ENCODE measurements at regions not wholly inside any gene's neighbourhood (a gene's known extent, or its start where the extent isn't known, plus 50 kb on each side); places are given as distances from the start of the nearest gene placed in this dataset.

- TF ChIP-seq SUZ12 (IDR thresholded peaks at IDR 0.05; ENCODE audit: extremely low read depth, insufficient read depth, insufficient read length) (no peak), ZNF274 (IDR thresholded peaks at IDR 0.05; ENCODE audit: low read depth, low read length) (no peak), YY1 (IDR thresholded peaks at IDR 0.05; ENCODE audit: insufficient read depth, insufficient read length) (no peak)
- Histone ChIP-seq H3K4me3 (ENCODE audit: insufficient read length, low read depth) (no peak overlapping the region), H3K9ac (ENCODE audit: insufficient read length, low read depth) (no peak overlapping the region), H3K9me3 (ENCODE audit: insufficient read depth, low read length) (no peaks in the 10 kb centered on the region; the same call in 1 of the 2 replicates), H3K27me3 (ENCODE audit: insufficient read depth, insufficient read length) (no peaks in the 10 kb centered on the region), H3K36me3 (ENCODE audit: insufficient read depth, insufficient read length, low read length) (no peaks in the 10 kb centered on the region), H3K4me1 (ENCODE audit: insufficient read depth, insufficient read length) (no peaks in the 10 kb centered on the region)
- no peak for DNase-seq (ENCODE audit: low read depth, low spot score)
These were observed 307.6 kb upstream of the FERMT1 start for GRCh38 chr20:6430381-6430780.

- Histone ChIP-seq H3K9me3 (ENCODE audit: insufficient read depth, low read length) (no peaks in the 10 kb centered on the region; the same call in 1 of the 2 replicates), H3K9ac (ENCODE audit: insufficient read length, low read depth) (no peak overlapping the region), H3K36me3 (ENCODE audit: insufficient read depth, insufficient read length, low read length) (no peaks in the 10 kb centered on the region), H3K27me3 (ENCODE audit: insufficient read depth, insufficient read length) (no peaks in the 10 kb centered on the region), H3K4me3 (ENCODE audit: insufficient read length, low read depth) (no peak overlapping the region), H3K4me1 (ENCODE audit: insufficient read depth, insufficient read length) (no peaks in the 10 kb centered on the region)
- no peak for TF ChIP-seq SUZ12 (IDR thresholded peaks at IDR 0.05; ENCODE audit: extremely low read depth, insufficient read depth, insufficient read length)
- TF ChIP-seq YY1 (IDR thresholded peaks at IDR 0.05; ENCODE audit: insufficient read depth, insufficient read length), result no peak
- no peak for TF ChIP-seq ZNF274 (IDR thresholded peaks at IDR 0.05; ENCODE audit: low read depth, low read length)
- DNase-seq (ENCODE audit: low read depth, low spot score), result no peak
These were observed 303.6 kb upstream of the FERMT1 start for GRCh38 chr20:6426287-6426891.

GRCh38 chr20:6421321-6422248 is 298.8 kb upstream of the FERMT1 start:
- H3K27me3 ChIP-seq (ENCODE audit: insufficient read depth, insufficient read length), result no peaks in the 10 kb centered on the region
- no peaks in the 10 kb centered on the region for H3K4me1 ChIP-seq (ENCODE audit: insufficient read depth, insufficient read length)
- H3K4me3 ChIP-seq (ENCODE audit: insufficient read length, low read depth), result no peak overlapping the region
- DNase-seq (ENCODE audit: low read depth, low spot score), result no peak
- TF ChIP-seq SUZ12 (IDR thresholded peaks at IDR 0.05; ENCODE audit: extremely low read depth, insufficient read depth, insufficient read length) (no peak), ZNF274 (IDR thresholded peaks at IDR 0.05; ENCODE audit: low read depth, low read length) (no peak), YY1 (IDR thresholded peaks at IDR 0.05; ENCODE audit: insufficient read depth, insufficient read length) (no peak)
- no peaks in the 10 kb centered on the region for H3K36me3 ChIP-seq (ENCODE audit: insufficient read depth, insufficient read length, low read length)
- H3K9me3 ChIP-seq (ENCODE audit: insufficient read depth, low read length), result no peaks in the 10 kb centered on the region
- H3K9ac ChIP-seq (ENCODE audit: insufficient read length, low read depth), result no peak overlapping the region

- Histone ChIP-seq H3K36me3 (ENCODE audit: insufficient read depth, insufficient read length, low read length) (no peaks in the 10 kb centered on the region), H3K4me1 (ENCODE audit: insufficient read depth, insufficient read length) (no peaks in the 10 kb centered on the region), H3K9me3 (ENCODE audit: insufficient read depth, low read length) (no peaks in the 10 kb centered on the region), H3K4me3 (ENCODE audit: insufficient read length, low read depth) (no peak overlapping the region), H3K9ac (ENCODE audit: insufficient read length, low read depth) (no peak overlapping the region), H3K27me3 (ENCODE audit: insufficient read depth, insufficient read length) (no peaks in the 10 kb centered on the region)
- no peak for DNase-seq (ENCODE audit: low read depth, low spot score)
- TF ChIP-seq YY1 (IDR thresholded peaks at IDR 0.05; ENCODE audit: insufficient read depth, insufficient read length) (no peak), SUZ12 (IDR thresholded peaks at IDR 0.05; ENCODE audit: extremely low read depth, insufficient read depth, insufficient read length) (no peak), ZNF274 (IDR thresholded peaks at IDR 0.05; ENCODE audit: low read depth, low read length) (no peak)
These were observed 297.5 kb upstream of the FERMT1 start for GRCh38 chr20:6420336-6420735.

GRCh38 chr20:6418732-6419131 is 295.9 kb upstream of the FERMT1 start:
- Histone ChIP-seq H3K9ac (ENCODE audit: insufficient read length, low read depth) (no peak overlapping the region), H3K9me3 (ENCODE audit: insufficient read depth, low read length) (no peaks in the 10 kb centered on the region), H3K36me3 (ENCODE audit: insufficient read depth, insufficient read length, low read length) (no peaks in the 10 kb centered on the region), H3K4me3 (ENCODE audit: insufficient read length, low read depth) (no peak overlapping the region), H3K27me3 (ENCODE audit: insufficient read depth, insufficient read length) (no peaks in the 10 kb centered on the region), H3K4me1 (ENCODE audit: insufficient read depth, insufficient read length) (no peaks in the 10 kb centered on the region)
- DNase-seq (ENCODE audit: low read depth, low spot score), result no peak
- no peak for TF ChIP-seq YY1 (IDR thresholded peaks at IDR 0.05; ENCODE audit: insufficient read depth, insufficient read length)
- no peak for TF ChIP-seq ZNF274 (IDR thresholded peaks at IDR 0.05; ENCODE audit: low read depth, low read length)
- no peak for TF ChIP-seq SUZ12 (IDR thresholded peaks at IDR 0.05; ENCODE audit: extremely low read depth, insufficient read depth, insufficient read length)

GRCh38 chr20:6416371-6416770 is 293.5 kb upstream of the FERMT1 start:
- Histone ChIP-seq H3K9me3 (ENCODE audit: insufficient read depth, low read length) (no peaks in the 10 kb centered on the region), H3K4me3 (ENCODE audit: insufficient read length, low read depth) (no peak overlapping the region), H3K36me3 (ENCODE audit: insufficient read depth, insufficient read length, low read length) (no peaks in the 10 kb centered on the region), H3K4me1 (ENCODE audit: insufficient read depth, insufficient read length) (no peaks in the 10 kb centered on the region), H3K9ac (ENCODE audit: insufficient read length, low read depth) (no peak overlapping the region), H3K27me3 (ENCODE audit: insufficient read depth, insufficient read length) (no peaks in the 10 kb centered on the region)
- no peak for TF ChIP-seq ZNF274 (IDR thresholded peaks at IDR 0.05; ENCODE audit: low read depth, low read length)
- TF ChIP-seq YY1 (IDR thresholded peaks at IDR 0.05; ENCODE audit: insufficient read depth, insufficient read length), result no peak
- TF ChIP-seq SUZ12 (IDR thresholded peaks at IDR 0.05; ENCODE audit: extremely low read depth, insufficient read depth, insufficient read length), result no peak
- DNase-seq (ENCODE audit: low read depth, low spot score), result no peak

GRCh38 chr20:6411651-6412050 is 288.8 kb upstream of the FERMT1 start:
- no peak overlapping the region for H3K4me3 ChIP-seq (ENCODE audit: insufficient read length, low read depth)
- no peak for TF ChIP-seq SUZ12 (IDR thresholded peaks at IDR 0.05; ENCODE audit: extremely low read depth, insufficient read depth, insufficient read length)
- no peak for TF ChIP-seq YY1 (IDR thresholded peaks at IDR 0.05; ENCODE audit: insufficient read depth, insufficient read length)
- no peak for TF ChIP-seq ZNF274 (IDR thresholded peaks at IDR 0.05; ENCODE audit: low read depth, low read length)

More at GRCh38 chr20:6411651-6412050, 288.8 kb upstream of the FERMT1 start:
- Histone ChIP-seq H3K36me3 (ENCODE audit: insufficient read depth, insufficient read length, low read length) (no peaks in the 10 kb centered on the region), H3K9ac (ENCODE audit: insufficient read length, low read depth) (no peak overlapping the region), H3K27me3 (ENCODE audit: insufficient read depth, insufficient read length) (no peaks in the 10 kb centered on the region), H3K9me3 (ENCODE audit: insufficient read depth, low read length) (no peaks in the 10 kb centered on the region), H3K4me1 (ENCODE audit: insufficient read depth, insufficient read length) (no peaks in the 10 kb centered on the region)
- no peak for DNase-seq (ENCODE audit: low read depth, low spot score)

All from NT2/D1 (cell line).